HG03066 (cell line): ENCODE measurements at regions not wholly inside any gene's neighbourhood (a gene's known extent, or its start where the extent isn't known, plus 50 kb on each side); places are given as distances from the start of the nearest gene placed in this dataset.

Experiments used
- ATAC-seq: cut with Tn5 transposase; IDR thresholded peaks from one replicate; pipeline ENCODE4 v1.9.1; 2021; ENCODE audit warnings: low read depth; ENCODE audit not compliant: unreplicated experiment

DNA sequence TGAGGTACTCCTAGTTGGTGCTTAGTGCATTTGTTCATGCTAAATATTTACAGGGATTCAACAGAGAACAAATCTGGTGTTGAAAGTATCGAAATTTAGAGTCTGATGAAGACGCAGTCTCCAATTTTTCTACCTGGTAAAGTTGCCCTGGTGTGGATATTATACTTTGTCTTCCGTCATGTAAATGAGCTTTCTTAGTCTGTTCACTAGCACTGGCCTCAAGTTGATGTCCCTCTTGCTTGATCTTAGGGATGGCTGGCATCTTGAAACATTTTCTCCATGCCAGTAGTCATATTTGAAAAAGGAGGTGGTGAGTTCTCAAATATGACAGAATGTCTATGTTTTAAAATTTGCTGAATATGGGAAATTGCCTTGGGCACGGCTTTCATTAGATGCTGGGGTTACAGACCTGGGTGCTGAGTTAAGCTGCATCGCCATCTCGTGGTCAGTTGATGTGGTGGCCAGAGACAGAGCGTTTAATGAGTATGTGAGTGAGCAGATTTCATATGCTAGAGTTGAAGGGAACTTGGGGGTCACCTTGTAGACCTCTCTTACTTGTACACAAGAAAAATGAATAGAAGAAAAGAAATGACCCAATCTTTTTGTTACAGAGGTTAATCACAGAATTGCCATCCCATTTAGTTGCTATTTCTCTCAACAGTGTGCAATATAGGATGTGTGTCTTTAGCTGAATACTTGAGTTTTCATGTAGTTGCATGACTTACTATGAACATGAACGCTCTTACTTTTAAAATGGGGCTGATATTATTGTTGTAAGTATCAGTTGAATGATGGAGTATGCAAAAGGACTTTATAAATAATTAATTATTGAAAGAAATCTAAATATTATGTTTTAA is 172.8 kb upstream of the DCN start:
- peak; percentile 83 for ATAC-seq

DNA sequence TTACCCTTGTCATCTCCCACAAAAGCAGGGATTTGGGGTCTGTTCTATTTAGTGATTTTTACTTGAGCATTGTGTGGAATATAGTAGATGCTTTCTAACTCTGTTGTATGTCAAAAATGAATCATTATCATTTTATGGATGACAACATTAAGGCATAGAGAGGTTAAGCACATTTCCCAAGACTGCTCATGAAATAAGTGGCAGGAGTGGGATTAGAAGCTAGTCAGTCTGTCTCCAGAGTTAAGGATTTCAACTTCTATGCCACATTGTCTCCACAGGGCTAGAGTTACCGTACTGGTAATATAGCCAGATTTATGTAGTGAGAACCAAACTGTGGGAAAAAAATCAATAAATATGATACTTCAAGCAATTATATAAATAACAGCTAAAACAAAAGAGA is 170.6 kb upstream of the DCN start:
- ATAC-seq = no peak

DNA sequence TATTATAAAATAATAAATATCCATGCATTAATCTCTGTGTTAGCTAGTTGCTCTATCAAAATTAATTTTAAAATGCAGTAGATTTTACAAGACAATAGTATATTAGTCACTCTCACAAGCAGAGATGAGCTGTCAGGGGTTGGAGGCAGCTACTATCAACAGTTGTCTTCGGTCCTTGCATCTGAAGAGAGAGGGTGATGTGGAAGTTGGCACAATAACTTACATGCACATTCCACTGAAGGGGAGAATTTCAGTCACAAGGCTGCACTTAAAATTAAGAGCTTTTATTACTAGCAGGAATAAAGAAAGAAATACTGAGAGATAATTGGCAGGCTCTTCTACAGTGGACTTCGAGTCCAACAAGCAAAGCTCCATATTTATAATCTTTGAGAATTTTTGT is 166.9 kb upstream of the DCN start:
- no peak for ATAC-seq

DNA sequence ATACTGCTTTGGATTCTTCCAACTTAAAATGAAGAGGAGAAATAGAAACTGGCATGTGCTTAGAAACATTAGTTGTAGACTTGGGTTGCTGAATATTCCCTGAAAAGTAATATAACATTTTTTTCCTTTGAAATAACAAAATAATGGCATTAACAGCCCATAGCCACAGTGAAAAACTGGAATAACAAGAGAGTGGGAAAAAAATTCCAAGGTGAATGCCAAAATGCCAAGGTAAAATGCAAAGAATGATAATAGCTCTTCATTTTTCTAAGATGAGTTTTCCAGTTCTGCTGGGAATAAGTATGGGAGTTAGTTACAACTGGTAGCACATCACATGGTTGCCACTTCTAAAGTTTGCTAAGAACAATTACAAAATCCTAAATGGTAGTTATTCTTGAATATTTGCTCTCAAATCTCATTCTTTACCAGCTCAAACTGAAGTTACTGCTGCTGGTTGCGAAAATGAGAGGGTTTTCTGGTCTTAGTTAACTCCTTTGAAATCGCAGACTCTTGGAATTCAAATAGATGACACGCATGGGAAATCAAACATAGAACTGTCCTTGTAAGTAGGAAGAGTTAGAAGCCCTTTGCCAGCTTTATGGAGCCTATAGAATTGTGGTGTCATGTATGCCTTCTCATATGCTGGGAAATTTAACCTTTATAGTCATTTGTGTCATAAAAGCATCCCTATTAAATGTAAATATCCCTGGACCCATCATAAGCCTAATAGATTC is 165.0 kb upstream of the DCN start:
- no peak for ATAC-seq

DNA sequence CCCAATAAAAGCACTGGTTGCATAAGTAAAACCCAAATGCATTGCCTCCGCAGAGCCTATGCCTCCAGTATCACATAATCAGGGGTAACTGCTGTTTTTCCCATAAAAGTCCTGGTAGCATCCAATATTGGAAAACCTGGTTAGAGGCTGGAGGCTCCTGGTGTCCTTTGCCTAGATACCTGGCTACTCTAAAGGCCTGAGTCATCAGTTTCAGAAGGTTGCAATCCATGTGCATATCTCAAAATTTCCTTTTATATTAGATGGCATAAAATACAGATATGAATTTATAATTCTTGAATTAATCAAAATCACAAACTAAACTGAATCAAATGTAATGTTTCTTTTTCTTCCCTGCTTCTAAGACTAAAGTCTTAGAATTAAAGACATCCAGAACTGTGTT is 164.2 kb upstream of the DCN start:
- ATAC-seq = no peak

DNA sequence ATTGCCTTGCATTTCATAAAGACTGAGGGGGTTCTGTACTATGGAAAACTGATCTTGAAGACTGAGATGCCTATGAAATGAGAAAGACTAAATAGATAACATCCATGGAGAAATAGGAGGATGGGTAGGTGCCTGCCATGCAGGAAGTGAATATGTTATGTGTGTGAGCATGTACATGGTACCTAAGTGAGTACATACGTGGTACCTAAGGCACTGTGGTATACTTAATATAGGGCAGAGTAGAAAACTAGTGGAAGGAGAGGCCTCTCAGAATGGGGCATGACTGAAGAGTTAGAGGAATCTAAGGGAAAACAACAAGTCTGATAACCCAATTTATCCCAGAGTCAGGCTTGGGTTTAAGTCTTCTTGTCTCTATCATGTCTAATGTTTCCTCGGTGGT is 161.8 kb upstream of the DCN start:
- no peak for ATAC-seq

DNA sequence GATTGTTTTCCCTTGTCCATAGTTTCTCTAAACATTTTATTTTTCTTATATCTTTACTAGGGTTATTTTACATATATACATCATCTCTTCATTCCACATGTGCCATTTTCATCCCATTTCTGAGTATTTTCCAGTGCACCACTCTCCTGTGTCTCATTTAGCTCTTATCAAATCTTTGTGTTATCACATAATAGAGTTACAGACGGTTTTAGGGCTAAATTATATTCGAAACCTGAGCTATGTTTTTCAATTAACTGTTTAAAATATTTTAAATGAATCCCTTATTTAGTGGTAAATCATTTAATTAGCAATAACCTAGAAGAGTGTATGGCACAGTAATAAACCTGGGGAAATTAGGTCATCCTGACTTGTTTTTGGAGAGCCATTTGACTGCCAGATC is 160.4 kb upstream of the DCN start:
- no peak for ATAC-seq

DNA sequence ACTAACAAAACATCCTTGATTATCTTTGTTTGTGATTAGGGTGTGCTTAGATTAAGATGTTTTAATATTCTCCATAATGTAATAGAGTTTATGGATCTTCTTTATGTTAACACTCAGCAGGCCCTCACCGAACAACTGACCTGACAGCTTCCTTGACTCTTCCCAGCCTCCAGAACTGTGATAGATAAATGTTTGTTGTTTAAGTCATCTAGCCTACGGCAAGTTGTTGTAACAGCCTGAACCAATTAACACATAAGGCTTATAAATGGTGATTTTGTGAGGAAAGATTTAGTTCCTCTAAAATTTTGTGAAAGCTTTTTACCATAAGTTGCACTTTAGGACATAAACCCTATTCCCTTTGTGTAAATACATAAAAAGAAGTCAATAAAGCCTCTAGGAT is 156.5 kb upstream of the DCN start:
- ATAC-seq = no peak

DNA sequence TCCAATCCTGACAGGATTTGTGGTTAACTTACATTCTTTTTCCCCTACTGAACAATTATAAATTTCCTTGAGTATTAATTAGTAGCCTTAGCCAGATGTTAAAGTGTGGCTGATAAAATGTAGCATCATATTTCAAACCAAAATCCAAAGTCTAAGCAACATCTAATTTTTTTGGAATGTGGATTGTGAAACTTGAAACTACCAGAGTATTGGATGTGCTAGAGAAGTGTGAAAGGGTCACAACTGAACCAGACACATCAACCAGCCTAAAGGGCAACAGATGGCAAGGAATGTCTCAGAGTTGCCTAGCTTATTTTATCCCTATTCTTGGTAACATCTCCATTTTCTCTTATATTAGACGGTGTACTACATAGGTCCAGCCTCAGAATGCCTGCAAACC is 153.1 kb upstream of the DCN start:
- no peak for ATAC-seq

DNA sequence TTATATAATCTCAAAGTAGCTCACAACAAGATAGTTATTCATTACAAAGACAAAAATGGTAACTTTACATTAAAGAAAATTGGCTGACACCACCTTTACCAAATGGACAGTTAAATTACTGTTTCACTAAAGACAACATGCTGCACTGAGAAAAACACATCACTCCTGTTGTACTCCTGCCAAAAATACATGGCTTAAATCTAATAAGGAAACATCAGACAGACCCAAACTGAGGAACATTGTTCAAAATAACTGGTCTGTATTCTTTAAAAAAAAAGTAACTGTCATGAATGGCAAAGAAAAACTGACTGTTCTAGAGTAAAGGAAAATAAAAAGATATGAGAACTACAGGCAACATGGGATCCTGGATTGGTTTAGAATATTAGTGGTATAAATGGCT is 151.3 kb upstream of the DCN start:
- ATAC-seq = no peak

DNA sequence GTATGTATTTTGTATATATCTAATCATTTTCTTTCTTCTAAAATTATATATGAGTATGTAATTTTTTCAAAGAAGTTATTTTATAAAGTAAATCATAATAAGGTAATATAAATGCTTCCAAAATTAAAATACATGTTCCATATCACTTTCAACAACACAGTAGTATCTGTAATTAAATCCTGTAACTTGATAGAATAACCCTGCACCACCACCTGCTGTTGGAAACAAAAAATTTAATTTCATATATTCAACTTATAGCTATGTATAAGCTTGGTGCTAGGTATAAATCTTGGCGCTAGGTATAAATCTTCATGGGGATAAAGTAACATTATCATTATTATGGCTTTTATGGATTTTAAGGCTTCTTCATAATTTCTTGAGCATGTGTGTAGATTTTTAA is 149.7 kb upstream of the DCN start:
- no peak for ATAC-seq

DNA sequence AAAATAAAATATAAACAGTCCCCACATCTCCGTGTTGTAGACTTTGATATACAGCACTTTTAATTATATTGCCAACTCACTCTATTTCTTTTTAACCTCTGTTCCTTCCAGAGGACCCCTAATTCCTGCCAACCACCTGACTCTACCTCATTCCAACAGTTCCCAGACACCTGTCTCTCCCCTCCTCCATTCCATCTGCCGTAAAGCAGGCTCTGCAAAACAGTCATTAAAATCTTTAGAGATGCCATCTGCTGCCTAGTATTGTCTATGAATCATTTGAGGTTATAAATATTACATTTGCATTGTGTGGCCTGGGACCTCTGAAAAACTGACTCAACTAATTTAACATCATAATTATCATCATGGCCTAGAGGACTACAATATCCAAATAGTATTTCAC is 148.8 kb upstream of the DCN start:
- ATAC-seq = no peak

DNA sequence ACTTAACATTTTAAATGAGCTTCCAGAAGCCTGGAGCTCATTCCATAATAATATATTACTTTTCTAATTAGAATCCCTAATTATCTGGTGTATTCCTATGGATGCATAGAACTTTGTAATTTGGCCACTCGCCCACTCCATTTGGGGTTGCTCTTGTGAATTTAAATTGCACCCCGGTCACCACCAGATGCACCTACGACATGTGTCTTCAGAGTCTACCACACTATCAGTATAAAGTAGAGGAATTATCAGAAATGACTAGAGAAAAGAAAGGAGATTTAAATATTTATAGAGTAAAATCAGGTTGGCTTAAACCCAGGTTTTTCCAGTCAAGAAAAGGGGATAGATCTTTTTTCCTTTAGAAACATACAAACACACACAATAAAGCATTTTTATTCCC is 145.8 kb upstream of the DCN start:
- no peak for ATAC-seq

DNA sequence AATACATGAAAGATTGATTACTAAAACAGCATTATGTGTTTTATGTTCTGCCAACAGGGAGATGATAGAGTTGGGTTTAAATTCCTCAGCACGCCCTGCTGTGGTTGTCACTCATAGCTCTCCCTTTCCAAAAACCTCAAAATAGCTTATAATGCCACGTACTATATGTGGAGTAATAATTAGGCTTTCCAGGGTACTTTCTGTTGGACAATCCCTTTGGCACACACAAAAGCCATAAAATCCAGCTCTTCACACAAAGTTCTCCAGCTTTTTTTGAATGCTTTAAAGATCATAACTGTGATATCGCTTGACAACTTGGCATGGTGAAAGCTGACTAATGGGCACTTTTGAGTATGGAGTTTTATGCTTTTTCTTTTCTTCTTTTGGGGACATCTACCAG is 145.3 kb upstream of the DCN start:
- ATAC-seq = no peak

DNA sequence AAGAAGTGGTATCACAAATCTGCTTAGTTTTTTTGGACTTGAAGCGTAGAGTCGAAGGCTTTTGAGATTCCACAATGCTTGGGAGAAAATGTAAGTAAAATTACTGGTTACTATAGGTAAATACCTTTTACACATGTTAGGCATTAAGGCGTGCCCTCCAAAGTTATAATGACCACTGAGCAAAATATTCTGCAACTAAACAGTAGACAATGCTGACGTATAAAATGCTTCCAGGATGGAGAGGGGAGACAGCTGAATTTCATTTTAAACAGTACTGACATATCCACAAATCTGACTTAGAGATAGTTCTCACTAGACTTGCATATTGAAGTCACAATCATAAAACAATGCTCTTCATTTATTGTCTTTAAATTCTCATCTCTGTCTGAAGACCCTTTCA is 144.5 kb upstream of the DCN start:
- no peak for ATAC-seq

DNA sequence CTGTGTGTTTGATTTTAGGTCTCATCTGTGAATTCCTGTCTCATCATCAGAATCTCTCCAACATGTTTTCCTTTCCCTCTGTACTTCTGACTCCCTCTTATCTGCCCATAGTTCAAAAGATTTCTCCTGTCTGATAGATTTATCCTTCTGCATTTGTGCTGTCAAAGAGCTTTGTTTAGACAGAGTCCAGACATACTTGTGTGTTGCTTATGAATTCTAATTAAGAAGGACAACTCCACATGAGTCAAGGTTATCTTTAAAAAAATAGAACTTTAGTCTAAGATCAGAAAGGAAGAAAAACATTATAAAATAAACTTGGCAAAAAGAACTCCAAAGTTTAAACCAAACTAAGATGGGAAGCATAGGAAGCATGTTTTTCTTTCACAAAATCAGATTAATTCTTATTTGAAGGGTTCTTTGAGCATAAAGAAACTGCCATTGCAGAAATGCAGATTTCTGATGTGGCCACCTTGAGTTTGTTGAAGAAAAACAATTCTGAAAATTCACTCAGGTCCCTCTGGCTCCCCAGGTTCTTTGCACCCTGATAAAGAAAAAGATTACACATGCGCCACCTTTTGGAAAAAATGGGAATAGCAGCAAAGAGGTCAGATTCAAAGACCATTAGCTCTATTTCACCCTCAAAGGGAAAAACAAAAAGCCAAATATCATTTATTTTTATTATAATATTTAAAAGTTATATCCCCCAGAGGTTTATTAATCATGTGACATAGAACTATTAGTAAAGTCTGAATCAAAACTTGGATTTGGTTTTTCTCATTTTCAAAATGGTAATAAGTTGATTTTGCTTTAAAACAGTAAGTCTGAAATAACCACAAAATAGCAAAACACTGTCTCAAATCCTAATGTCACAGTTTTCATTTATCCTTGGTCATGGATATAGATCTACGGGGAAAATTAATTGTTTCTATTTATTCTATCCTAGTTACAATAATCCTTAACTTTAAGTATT is 143.7 kb upstream of the DCN start:
- peak; percentile 52 for ATAC-seq

DNA sequence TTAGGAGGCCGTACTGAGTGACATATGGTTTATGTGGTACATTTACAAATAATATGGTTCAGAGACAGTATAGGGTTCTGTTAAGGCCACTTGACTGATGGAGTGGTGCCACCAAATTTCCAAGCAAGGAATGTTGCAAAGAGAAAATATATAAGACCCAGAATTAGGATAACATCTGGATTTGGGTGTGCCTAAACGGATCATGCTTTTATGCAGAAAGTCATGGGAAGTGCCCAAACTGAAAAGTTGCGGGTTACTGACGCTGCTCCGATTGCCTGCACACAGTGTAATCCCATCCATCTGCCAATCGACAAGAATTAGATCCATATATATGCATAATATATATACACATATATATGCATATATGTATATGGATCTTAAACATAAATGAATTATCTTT is 138.4 kb upstream of the DCN start:
- no peak for ATAC-seq

DNA sequence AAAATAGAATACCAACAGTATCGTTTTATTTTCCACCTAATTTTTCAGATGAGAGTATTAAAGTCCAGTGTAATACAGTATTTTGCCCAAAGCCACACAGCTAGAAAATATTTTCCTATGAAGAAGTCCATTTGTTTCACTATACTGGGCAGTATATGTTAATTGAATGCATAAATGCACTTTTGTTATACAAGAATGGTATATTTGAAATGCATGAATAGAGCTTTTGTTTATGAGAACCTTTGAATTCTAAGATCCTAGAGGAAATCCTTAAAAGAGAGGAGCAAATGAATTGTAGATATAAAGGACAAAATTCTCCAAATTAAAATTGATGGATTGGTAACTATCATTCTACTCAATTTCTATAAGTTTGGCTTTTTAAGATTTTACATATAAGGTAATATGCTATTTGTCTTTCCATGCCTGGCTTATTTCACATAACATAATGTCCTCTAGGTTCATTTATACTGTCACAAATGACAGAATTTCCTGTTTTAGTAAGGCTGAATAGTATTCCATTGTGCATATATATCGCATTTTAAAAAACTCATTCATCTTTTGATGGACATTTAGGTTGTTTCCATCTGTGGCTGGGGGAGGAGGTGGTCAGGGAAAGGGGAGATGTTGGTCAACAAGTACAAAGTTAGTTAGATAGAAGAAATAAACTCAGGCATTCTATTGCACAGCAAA is 136.6 kb upstream of the DCN start:
- ATAC-seq = no peak

DNA sequence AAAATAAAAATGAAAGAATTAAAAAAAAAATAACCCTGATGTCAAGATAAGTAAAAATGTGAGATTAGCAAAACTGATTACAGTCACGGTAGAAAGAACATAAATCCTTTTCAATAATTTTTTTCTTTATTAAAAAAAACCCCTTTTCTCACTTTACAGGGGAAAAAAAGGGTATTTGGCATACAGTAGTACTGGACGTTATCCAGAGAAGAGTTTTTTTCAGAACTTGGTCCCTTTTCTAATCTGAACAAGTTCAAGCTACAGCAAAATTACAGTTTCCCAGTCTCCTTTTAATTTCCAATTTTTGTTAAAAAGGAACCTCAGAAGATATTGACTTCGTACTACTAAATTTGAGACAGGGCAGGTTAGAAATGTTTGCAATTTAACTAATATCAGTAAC is 134.7 kb upstream of the DCN start:
- no peak for ATAC-seq

DNA sequence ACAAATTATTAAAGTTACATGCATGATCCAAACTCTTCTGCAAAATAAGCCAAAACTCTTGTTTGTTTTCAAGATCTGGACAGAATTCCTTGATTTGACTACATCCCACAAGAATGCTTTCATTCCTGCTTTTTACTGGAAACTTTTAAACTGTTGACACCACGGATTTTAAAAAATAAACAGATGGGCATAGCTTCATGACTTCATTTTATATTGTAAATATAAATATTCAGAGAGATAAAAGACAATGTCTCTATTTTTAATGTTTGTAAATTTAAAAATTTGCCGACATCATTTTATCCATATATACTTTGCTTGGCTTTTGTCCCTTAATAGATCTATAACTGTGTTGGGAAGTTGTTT is 134.3 kb upstream of the DCN start:
- ATAC-seq = no peak
